ENCODE measurements at regions not wholly inside any gene's neighbourhood (a gene's known extent, or its start where the extent isn't known, plus 50 kb on each side); places are given as distances from the start of the nearest gene placed in this dataset.
"Not testable (repeated sequence)": the region's sequence is repeated elsewhere in the genome, so short reads cannot be mapped to it uniquely, and the experiment has no call there.

DNA sequence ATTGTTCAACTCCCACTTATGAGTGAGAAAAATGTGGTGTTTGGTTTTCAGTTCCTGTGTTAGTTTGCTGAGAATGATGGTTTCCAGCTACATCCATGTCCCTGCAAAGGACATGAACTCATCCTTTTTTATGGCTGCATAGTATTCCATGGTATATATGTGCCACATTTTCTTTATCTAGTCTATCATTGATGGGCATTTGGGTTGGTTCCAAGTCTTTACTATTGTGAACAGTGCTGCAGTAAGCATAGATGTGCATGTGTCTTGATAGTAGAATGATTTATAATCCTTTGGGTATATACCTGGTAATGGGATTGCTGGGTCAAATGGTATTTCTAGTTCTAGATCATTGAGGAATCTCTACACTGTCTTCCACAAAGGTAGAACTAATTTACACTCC, 613.0 kb upstream of the MIR17HG start:
- not testable (repeated sequence) for TF ChIP-seq POLR2A, CTCF (IDR thresholded peaks at IDR 0.05)

Data from ovary (tissue), 3 donors.